D341Med (cell line): ENCODE measurements at regions not wholly inside any gene's neighbourhood (a gene's known extent, or its start where the extent isn't known, plus 50 kb on each side); places are given as distances from the start of the nearest gene placed in this dataset.

Experiments
- DNase-seq: peaks from one replicate; pipeline ENCODE4 v3.0.0; 2012; ENCODE audit warnings: low spot score

DNA sequence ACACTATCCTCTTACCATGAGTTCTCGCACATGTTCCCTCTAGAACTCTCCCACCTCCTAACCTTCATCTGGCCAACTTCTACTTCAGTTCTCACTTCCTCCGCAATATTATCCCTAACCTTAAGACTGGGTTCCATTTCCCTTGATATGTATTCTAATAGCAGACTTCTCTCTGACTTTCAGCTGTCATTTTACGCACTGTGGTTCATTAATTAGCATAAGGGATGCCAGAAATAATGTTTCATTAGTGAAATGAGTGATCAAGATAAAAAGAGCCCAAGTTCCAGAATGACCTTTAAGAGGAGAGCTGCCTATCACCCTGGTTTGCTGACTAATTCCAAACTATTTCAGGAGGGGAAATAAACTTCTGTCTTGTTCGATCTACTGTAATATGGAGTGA lies 108.6 kb upstream of the CCDC150 start:
- no peak for DNase-seq

DNA sequence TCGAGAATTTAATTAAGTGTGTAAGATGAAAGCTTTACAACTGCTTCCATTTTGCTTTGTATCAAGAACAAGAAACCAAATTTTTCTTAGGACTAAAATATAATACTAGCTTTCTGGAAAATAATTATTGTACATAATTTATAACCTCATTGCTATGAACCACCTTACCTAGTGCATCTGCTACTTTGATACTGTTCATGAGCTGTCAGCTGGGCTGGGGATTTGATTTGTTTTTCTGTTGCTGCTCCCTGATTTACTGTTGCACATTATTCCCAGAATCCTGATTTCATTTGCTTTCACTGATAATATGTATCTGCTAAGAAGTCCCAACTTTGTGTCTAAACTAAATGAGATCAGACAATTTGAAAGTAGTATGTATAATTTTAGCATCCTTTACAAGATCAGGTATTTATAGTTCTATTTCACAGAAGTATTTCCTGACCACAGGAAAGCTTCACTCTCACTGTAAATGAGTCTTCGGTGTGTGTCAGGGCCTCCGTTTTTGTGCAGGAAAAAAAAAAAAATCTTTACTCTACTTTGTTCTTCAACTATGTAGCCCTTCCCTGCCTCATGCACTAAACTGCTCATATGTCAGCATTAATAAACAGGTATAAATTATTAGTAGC lies 105.6 kb upstream of the CCDC150 start:
- DNase-seq, result no peak

DNA sequence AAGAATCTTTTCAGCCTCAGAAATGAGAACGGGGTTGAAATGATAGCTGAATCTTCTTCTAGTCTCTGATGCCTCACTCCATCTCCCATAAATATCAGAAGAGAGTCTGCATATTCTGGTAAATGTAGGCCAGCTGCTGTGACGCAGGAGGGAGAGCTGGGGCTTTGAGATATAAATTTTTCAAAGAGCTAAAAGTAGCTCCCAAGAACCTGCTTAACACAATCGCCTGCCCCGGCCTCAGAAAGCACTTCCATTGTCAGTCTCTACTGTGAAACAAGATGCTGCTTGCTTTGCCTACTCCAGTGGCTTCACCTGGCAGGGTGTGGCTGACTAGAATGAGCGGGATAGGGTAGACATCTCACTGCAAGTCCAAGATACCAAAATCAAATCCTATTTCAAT lies 105.0 kb upstream of the CCDC150 start:
- no peak for DNase-seq

DNA sequence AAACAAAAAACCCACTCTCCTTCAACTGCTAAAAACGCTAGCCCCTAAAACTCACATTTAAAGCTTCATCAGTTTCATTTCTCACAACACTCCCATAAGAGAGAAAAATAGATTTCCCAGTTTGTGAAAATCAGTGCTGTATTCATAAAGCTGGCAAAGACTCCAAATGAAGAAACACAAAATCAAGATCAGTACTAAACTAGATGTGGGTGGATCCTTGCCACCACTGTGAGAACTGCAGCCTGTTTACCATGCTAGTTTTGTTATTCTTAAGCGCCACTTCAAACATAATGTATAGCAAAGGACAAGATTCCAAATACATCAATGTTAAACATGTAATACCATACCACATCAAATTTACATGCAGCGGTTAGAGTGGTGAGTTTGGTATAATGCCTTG lies 104.5 kb upstream of the CCDC150 start:
- DNase-seq, result no peak

DNA sequence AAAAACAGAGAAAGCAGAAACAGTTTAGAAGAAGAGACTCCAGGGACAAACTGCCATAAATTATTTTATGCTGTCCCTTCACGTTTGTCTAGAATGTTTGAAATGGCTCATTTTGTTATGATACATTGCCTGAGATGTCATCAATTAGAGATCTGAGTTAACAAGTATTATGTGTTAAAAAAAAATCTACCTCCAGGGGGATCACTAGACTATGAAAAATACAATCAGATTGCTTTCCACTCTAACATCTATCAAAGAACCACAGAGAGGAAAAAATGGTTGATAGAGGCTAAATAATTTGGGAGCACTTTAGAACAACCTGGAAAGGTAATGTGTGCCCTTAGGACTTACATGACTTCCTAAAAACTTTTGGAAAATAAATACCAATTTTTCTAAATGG lies 103.8 kb upstream of the CCDC150 start:
- DNase-seq, result no peak

DNA sequence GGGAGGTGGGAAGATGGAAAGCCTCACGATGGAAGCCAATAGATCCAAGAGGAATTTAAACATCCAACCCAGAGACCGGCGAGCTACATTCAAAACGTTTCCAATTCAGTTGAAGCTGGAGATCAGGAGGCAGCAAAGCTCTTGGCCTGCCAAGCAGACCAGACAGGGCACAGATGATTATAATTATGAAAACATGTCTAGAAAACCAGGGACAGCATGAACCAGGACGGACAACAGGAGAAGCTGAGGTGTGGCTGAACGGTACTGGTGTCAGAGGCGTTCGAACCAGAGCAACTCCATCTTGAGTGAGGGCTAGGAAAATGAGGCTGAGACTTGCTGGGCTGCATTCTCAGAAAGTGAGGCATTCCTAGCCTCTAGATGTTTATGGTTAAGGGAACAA lies 102.2 kb upstream of the CCDC150 start:
- DNase-seq, result no peak

DNA sequence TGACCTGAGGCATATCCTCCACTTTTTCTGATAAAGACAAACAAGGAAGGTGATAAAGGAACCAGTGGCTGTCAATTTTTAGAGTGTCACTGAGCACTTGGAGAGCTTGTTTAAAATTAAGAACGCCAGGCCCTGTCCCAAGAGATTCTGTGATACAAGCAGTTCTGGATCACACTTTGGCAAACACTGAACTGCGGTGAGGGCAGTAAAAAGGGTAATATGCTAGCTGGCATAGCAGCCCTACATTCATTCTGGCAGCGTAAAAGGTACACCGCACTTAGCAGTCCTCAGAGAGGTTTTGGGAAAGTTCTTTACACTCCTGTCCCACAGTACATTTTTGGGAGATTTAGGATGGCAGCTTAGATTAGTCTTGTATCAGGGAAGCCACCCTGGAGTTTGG lies 101.3 kb upstream of the CCDC150 start:
- DNase-seq, result no peak

DNA sequence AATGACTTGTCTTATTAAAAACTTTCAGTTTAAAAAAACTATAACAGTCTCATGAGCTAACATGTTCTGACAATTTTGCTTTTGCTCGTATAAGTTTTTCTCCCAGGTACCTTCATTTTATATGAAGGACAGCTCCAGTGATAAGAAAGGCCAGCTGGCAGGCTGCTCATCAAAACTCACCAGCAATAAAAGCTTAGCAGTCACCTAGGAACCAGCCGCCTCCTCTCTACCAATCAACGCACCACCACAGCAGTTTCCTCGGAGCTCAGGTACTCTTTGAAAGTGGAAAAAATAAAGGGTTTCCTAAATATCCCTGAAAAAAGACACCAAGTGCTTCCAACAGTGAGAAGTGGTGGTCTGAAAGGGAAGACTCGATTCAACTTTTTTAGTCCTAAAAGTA lies 100.9 kb upstream of the CCDC150 start:
- no peak for DNase-seq

DNA sequence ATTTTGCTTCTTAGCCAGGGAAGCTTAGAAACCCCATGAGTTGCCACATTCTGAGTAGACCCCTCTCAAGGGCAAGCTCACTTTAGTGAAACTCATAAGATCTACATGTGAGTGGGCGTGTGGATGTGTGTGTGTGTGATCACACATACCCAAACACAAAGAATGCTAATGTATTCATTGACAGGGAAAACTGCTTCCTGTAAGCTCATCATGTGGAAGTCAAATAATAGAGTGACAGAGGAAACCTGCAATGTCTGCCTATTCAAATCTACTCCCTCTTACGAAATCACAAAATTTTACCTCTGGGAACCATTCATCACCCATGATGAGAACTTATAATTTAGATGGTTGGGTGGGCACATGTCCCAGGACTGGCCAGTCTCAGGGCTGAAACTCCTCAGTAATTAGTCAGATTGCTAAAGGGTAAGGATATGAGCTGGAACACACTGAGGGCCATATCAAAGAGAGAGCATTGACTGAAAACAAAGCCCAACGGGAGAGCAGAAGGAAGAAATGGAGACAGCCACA lies 94.5 kb upstream of the CCDC150 start:
- no peak for DNase-seq

DNA sequence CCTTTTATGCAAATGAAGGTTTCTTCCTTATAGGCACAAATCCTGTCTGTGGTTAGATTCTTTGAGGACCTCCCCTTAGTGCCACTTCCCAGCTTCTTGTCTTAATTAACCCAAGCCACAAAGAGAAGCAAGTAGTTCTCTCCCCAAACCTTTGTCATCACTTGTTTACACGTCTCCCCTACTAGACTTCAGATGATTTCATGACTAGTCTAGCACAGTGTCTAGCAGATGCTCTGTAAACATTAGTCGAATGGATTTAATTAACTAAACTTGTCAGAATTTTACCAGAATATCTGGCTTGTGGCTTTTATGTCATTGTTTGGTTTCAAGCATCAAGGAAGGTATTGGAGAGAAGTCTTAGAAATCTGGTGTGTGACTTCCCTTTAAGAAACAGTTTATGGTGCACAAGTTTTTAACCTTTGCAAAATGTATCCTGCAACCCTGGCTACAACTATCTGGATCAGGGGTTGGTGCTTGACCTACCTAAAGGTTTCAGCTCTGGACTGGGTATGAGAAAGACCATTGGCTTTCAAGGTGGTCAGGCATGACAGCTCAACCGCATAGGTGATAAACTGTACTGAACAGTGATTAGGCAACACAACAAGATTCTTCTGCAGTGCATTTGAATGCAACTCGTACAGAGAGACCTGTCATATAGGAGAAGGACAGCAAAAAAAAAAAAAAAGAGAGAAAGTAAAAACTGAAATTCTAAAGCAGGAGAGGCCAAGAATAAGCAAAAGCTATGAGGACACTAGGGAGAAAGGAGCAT lies 93.2 kb upstream of the CCDC150 start:
- no peak for DNase-seq

DNA sequence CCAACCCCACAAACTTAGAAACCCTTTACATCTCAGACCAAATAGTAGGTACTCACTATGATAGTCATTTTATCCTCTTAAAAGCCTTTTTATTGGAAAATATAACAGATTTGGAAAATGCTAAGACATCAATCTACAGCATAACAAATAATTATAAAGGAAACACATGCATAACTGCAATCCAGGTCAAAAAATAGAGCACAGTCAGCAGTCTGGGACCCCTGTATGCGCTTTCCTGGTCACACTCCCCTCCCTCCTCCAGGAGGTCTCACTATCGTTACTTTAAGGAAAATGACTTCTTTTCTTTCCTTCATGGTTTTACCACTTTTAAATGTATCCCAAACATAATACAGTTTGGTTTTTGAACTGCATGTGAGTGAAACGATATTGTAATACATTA lies 90.5 kb upstream of the CCDC150 start:
- DNase-seq, result no peak

DNA sequence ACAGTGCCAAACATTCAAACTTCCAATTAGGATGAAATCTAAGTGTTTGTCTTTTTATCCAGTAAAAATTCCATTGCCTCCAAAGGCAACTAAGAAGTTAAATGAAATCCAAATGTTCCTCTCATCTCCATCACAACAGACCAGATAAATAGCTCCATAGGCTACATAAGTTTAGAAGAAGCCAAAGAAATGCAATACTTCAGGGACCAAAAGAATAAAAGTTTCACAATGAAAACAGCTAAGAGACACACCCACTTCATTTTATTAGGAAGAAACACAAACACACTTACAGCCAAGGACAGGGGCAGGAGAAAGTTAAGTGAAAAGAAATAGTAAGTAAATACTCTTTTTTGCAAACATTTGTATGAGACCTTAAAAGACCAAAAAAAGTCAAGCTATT lies 88.5 kb upstream of the CCDC150 start:
- no peak for DNase-seq

DNA sequence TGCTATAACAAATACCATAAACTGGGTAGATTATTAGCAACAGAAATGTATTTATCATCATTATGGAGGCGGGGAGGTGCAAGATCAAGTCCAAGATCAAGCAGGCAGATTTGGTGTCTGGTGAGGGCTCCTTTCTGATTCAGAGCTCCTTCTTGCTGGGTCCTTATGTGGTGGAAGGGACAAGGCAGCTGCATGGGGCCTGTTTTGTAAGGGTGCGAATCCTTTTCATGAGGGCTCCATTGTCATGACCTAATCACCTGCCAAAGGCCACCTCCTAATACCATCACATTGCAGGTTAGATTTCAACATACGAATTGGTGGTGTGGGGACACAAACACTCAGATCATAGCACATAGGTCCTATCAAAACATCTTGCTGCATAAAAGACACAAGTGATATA lies 84.4 kb upstream of the CCDC150 start:
- no peak for DNase-seq

DNA sequence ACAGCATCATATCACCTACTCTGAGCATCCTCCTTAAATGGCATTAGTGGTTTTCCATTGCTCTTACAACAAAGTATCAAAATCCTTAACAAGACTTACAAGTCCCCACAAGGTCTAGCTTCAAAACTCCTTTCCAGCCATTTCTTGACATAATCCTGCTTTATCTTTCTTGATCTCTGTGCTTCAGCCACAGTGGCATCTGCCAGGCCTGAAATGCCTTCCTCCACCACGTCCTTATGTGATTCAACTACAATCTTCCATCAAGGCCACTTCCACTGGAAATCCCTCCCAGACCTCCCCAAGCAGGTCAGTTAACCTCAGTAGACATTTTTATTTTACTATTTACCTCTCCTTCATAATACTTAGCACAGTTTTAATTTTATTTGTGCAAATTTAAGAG lies 83.8 kb upstream of the CCDC150 start:
- DNase-seq, result peak; percentile 52

DNA sequence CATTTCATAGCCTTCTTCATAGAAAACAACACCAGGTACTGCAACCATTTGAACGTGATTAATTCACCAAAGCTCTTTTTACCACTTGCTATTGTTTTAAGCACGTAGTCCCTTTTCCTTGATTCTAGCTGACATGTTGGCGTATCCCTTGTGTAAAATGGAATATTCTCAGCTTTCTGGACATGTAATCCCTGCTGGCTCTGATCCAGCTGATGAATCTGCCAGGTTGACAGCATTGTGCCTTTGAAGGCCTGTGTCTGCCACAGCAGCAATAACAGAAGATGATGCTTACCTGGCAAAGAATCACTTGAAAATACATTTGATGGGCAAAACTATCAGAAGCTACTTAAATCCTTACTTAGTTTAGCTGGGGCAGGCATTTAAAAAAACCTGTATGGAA lies 81.0 kb upstream of the CCDC150 start:
- DNase-seq, result peak; percentile 50

DNA sequence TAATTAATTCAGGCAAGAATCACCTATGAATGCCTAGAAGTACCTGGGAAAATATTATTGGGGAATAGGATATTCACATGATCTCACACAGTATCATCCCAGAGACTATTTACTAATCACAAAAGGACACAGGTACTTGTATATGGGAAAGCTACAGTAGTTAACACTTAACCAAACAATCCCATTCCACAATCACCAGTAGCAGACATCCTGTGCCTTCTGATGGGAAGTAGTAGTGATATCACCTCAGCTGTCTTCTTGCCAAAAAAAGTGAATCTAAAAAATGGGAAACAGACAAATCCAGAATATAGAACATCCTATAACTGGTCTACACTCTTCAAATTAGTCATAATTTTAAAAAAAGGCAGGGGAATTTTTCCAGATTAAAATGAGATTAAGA lies 75.6 kb upstream of the CCDC150 start:
- DNase-seq, result no peak

DNA sequence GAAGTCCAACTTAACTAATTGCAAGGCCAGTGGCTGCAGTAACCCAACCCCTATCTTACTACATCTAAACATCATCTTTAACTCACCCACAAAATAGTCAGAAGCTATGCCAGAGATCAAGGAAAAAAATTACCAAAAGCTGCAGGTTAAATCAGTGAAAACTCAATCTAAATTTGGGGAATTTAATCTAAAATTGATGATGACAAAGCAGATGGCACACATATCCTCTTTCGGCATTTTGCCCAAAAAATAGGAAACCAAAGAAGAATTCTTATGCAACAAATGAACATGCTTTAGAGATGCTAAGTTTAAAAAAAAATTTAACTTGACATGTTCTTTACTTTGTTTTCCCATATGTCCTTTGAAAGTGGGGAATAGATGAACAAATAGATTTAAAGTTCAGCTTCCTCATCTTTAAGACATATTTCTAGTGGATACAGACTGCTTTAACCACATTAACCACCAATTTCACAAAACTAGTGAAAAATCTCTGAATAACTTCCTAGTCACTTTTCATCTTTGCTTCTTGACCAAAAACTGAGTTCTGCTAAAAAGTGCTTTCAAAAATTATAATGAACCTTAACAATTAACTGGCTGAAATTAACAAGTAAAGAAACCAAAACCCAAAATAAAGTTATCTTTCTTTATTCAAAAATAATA lies 74.3 kb upstream of the CCDC150 start:
- DNase-seq, result no peak

DNA sequence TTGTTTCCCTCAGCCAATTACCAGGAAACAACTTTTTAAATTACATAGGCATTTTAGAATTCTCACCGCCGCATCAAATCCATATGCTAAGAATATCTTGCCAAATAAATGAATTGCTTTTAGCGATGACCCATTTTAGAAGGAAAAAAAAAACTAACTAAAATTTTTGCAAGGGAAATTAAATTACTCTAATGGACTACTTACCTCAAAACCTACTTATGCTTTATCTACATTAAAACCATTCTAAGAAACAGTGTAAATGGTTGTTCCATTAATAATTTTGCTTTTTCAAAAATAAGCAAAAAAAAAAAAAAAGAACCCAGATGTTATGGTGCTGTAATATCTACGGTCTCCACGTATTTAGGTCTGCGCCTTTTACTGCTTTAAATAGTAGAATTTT lies 73.5 kb upstream of the CCDC150 start:
- DNase-seq, result no peak

DNA sequence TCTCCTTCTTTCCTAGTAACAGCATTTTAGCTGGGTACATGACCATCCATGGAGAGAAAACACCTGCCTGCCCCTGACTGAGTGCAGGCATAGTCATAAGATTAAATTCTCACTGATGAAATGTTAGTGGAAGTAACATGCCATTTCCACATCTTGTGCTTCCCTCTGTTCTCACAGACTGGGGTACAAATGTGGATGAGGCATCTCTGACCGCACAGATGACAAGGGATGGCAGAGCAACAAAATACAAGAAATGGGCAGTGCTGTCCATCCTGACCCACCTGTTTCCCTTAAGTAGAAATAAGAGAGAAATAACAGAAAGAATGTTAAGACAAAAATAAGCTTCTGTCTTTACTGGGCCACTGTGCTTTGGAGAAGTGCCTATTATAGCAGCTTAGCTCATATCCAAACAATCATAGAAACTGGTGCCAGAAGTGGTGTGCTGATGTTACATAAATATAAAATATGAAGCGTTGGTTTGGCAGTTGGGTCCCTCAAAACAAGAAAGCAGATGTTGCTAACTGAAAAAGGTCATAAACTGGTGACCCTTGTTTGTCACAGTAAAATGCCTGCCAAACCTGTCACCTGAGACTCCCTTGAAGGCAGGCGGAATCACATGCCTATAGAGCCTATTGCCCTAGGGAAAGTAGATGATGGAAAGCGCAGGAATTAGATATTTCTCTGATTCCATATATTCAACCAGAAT lies 72.4 kb upstream of the CCDC150 start:
- no peak for DNase-seq

DNA sequence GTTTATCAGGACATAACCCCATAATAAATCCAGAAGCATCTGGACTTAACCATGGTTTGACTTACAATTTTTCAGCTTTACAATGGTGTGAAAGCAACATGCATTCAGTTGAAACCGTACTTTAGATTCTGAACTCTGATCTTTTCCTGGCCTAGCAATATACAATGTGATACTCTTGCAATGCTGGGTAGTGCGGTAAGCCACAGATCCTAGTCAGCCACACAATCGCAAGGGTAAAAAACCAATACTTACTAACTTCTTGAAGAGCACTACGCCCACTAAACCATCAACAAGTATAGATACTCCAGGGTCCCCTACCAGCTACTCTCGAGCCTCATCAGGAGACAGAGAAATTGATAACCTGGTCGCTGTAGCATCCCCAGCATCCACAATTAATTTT lies 71.0 kb upstream of the CCDC150 start:
- no peak for DNase-seq

DNA sequence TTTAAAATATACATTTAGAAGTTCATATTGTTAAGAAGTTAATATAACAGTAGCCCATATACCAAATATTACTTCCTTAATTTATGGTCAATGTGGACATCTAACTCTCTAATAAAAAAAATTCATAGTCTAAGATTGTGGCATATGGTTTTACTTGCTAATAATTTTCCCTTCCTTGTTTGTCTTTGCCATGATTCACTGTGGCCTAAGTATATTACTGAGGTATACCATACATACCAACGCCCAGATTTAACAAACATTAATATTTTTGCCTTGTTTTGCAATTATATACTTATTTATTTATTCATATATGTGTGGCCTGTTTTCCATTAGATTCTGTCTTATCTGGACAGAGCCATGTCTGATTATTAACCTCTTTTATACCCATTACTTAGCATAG lies 54.6 kb upstream of the CCDC150 start:
- no peak for DNase-seq

DNA sequence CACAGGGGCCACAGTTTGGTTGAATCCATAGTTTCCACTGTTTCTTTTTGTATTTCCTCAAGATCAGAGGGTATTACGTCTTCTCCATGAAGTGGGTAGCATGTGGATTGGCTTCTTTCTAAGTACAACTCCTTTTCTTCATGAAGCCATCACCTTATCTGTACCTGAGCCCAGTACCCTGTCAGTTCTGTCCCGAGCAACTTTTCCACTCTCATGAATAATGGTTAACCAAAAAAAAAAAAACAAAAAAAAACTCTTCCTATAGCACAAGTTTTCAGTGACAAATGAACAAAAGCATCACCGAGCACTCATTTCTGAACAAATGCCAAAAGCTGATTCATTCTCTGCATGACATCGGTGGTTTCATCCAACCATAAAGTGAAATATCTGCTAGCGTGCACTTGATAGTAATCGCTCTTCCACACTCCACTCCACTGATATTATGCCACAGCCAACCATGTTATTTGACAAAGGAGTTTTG lies 53.0 kb upstream of the CCDC150 start:
- DNase-seq, result no peak

DNA sequence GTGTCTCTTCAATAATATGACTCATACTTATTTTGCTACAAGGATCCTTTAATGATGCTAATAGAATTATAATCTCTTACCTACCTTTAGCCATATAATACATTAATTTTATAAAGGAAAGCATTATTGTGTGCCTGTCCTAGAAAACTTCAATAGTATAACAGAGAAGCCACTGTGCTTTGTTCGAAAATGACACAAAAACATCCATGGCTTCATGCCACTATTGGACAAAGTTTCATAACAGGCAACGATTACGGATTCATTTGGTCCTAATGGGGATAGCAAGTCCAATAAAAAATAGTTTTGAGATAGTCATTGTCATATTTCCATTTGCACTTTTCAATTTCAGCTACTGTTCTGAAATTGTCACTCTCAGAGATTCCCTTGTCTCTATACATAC lies 52.5 kb upstream of the CCDC150 start:
- no peak for DNase-seq
